CD4-positive, alpha-beta T cell treated with Interleukin-21 for 1 hour (primary cell): ENCODE measurements at regions not wholly inside any gene's neighbourhood (a gene's known extent, or its start where the extent isn't known, plus 50 kb on each side); places are given as distances from the start of the nearest gene placed in this dataset.
A peak's percentile ranks its signal among the peaks of the same experiment; 100 is the strongest.

ENCODE experiments used
- DNase-seq: peaks from one replicate; pipeline ENCODE4 v3.0.0-alpha.2; 2020

DNA sequence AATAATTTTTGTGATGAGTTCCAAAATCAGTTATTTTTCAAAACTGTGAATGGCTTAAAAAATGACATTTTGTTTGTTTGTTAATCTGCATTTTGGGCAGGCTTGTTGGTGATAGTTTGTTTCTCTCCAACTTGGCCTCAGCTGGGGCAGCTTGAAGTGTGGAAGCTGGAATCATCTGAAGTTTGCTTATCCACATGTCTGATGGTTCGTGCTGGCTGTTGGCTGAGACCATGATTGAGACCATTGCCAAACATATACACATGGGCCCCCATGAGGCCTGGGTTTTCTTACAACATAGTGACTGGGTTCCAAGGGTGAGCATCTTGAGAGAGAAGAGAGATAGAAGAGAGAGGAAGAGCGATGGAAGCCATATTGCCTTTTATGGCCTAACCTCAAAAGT is 201.2 kb downstream of the NDFIP2 start:
- DNase-seq = no peak

DNA sequence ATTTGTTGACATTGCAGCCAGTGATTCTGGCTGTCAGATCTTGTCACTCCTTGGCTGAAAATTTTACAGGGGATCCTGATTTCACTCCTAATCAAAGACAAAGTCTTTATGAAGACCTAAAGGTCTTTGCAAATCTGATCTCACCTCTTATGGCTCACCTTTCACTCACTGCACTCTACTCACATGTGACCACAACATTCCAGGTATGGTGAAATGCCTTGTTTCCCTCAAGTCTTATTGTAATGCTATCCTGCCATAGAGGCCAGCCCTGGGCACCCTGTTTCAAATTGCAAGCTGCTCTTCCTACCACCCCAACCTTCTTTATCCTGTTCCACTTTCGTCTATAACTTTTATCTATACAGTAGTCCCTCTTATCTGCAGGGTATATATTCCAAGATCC is 200.1 kb downstream of the NDFIP2 start:
- DNase-seq = no peak

GRCh38 chr13:79680485-79680884 is 199.5 kb downstream of the NDFIP2 start:
- no peak for DNase-seq

- DNase-seq = peak; percentile 10
These were observed 198.4 kb downstream of the NDFIP2 start for GRCh38 chr13:79679334-79679733.

- no peak for DNase-seq
These were observed 197.1 kb downstream of the NDFIP2 start for GRCh38 chr13:79678100-79678499.

DNA sequence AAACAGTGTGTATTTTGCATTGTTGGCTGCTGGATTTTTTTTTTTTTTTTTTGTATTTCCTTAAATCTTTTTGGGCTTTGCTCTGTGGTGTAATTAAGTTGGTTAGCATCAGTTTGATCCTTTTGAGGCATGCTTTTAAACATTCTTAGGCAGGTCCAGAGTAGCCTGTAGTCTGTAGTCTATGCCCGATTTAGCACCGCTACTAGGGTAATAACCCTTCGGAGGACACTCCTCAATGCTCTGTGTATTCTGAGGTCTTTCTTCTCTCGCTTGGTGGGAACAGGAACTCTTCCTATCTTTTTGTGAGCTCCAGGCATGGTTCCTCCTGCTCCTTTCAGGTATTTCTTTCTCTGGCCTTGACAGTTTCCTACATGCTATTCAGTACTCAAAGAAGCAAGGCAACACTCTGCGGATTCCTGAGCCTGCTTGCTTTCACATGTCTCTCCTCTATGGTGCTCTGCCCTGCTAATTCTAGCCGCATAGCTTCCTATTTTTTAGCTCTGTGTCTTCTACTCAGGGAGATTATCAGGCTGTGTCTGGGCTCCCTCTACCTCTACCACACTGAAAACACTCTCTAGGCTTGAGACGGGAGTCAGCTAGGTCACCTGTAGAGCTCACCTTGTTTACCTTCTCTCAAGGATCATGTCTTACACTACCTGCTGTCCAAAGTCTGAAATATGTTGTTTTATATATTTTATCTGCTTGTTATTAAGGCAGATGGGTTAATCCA is 195.1 kb downstream of the NDFIP2 start:
- no peak for DNase-seq

DNA sequence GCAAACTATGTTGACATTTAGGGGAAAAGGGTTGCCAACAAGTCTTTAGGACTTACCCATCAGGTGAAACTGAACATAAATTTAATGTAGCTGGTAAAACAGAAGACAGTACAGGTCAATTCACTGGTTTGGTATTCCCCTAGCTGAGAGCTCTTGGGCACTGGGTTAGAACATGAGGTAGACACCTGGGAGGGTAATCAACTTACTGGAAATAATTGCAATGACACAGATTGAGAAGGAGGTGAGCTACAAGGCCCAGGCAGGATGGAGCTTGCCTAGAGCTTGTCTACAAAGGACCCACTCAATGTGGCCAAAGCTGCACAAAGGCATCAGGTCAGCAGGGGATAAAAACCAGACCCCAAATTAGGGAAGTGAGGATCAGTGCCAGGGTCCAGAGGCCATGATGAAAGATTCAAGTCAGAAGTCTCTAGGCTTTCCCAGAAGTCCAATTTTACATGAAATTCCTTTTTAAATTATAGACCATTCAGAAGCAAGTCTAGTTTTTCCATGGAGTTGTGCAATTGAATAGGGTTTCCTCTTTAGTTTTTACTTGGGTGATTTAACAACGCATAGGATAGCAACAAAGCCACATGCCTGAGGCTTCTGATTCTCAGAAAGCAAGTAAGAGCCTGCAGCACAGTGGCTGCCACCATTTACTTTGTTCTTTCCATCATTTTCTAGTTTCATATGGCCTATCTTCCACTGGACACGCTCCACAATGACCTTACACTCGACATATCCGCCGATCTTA is 194.0 kb downstream of the NDFIP2 start:
- no peak for DNase-seq

GRCh38 chr13:79673993-79674377 is 193.0 kb downstream of the NDFIP2 start:
- no peak for DNase-seq

GRCh38 chr13:79673310-79673992 is 192.5 kb downstream of the NDFIP2 start:
- DNase-seq = no peak

- no peak for DNase-seq
These were observed 190.5 kb downstream of the NDFIP2 start for GRCh38 chr13:79671420-79671819.

DNA sequence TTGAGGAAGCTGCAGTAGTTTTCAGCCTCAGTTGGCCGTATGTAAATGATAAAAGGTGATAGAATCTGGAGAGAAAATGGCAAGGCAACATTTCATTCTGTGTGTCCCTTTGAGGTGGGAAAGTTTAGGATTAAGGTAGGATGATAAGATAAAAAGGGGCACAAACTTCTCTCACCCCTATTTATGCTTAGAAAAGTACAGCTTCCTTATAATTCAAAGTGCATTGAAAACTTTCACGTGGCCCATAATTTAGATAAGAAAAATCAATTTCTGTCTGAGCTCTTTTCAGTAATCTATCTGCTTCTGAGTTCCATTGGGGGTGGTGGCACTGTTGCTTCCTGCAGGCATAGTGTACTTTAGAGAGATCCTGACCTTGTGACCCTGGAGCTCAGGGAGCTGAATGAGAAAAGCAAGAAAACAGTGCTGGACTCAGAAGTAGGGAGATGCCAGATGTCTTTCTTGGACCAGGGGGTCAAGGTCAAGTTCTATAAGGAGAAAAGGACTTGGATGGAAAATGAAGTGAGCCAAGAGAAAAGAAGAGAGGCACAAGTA is 187.3 kb downstream of the NDFIP2 start:
- DNase-seq = no peak

GRCh38 chr13:79667771-79668170 is 186.8 kb downstream of the NDFIP2 start:
- no peak for DNase-seq

GRCh38 chr13:79663977-79664636 is 183.2 kb downstream of the NDFIP2 start:
- DNase-seq = no peak

DNA sequence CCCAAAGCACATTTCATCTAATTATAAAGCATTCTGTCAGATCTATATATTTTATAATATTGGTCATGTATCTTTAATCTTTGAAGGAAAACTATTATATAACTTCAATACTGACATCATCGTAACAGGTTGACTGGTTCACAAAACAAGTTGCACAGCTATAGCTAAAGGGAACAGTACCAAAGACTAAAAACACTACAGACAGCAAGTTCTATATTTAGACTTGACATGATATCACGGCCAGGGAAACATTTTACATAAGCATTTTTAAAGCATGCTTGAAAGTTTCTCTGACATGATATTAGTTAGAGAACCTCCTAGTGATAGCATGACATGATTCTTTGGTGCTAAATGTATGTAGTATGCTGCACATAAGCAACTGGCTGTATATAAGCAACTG is 182.5 kb downstream of the NDFIP2 start:
- DNase-seq = no peak

- DNase-seq = no peak
These were observed 181.9 kb downstream of the NDFIP2 start for GRCh38 chr13:79662882-79663281.

DNA sequence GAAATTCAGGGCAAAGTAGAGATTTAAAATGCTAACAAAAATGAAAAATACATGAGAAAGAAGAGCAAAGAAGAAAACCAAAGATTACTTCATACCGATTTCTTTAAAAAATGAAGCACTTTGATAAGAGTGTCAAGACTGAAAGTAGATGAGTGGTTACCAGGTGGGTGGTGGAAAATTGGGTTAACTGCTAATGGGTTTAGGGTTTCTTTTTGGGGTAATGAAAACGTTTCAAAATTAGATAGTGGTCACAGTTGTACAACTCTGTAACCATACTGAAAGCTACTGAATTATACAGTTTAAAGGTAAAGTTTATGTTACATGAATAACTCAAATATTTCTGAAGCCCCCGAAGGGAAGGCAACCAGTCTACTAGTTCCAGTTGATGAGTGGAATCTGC is 179.4 kb downstream of the NDFIP2 start:
- no peak for DNase-seq

- DNase-seq = no peak
These were observed 178.2 kb downstream of the NDFIP2 start for GRCh38 chr13:79659121-79659521.

- no peak for DNase-seq
These were observed 177.5 kb downstream of the NDFIP2 start for GRCh38 chr13:79658333-79658975.

DNA sequence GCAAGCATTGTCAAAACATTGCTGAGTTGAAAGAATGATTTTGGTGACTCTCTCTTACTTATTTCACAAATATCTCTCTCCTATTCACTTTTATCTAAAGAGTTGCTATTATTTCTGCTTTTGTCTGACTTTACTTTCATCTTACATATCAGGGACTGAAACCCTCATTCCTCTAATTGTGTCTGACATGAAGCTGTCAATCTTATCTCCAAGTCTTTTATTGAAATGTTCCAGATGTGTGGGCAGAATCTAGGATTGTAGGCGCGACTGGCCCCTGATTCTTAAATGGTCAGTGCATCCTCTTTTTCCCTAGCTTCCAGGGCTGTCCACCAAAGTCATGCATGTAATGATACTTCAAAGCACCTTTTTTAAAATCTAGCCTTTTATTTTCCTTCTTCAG is 174.6 kb downstream of the NDFIP2 start:
- no peak for DNase-seq

DNA sequence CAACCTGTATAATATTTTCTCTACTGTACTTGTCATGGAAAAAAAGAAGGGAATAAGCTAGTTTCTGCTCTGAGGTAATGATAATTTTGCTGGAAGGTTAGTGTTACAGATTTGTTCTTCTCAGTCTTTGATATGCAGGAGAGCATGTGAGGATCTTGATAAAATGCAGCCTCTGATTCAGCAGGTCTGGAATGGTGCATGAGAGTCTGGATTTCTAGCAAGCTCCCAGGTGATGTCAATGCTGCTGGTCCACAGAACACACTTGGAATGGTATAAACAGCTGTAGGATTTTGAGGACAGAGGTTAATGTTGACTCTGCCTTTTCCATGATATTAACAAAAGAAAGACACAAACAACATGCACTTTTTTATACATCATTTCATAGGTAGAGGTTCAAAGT is 173.6 kb downstream of the NDFIP2 start:
- DNase-seq = no peak

DNA sequence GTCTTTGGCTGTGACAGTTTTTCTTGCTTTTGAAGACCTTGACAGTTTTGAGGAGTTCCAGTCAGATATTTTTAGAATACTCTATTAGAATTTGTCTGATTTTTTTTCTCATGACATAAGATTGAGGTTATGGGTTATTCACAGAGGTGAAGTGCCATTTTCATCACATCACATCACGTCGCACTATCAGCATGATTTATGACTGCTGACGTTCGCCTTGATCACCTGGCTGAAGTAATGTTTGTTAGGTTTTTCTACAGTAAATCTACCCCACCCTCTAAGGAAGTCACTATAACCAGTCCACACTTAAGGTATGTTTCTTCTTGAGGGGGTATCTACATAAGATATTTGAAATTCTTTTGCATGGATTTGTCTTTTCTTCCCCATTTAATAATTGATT is 169.7 kb downstream of the NDFIP2 start:
- DNase-seq = no peak

GRCh38 chr13:79648191-79648590 is 167.2 kb downstream of the NDFIP2 start:
- DNase-seq = no peak

GRCh38 chr13:79647533-79647932 is 166.6 kb downstream of the NDFIP2 start:
- no peak for DNase-seq
